G401.6 (cell line): ENCODE measurements at regions not wholly inside any gene's neighbourhood (a gene's known extent, or its start where the extent isn't known, plus 50 kb on each side); places are given as distances from the start of the nearest gene placed in this dataset.

ENCODE experiments used
- FAIRE-seq: peaks from 2 replicates; lab custom pipeline; 2012; peaks lifted over from hg19 to GRCh38; lab: Jason Lieb, UNC

DNA sequence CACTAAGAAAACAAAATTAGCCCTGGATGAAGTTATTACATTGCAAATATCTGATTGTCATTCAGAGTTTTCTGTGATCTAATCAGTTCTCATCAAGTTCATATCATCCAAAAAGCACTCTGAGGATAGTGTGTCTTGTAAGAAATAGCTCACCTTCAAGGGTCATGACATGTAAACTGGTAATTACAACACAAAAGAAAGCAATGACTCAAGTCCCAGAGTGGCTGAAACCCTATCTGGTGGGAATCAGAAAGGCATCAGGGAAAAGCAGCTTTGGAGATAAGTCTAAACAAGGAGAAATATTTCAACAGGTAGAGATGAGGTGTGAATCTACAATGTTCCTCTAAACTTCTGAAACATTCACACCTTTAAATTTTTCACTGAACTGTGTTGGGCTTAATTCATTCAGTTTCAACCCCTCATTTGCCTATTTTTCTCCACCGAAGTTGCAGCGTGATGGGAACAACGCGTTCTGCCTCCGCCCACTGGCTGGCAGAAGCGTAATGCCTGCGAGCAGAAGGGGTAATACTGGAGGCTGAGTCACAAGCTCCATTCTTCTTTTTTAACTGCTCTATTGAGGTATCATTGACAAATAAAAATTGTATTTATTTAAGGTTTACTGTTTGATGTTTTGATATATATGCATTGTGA is 155.2 kb upstream of the IPO5 start:
- FAIRE-seq = no peak

GRCh38 chr13:97798836-97799235 is 154.6 kb upstream of the IPO5 start:
- FAIRE-seq = no peak

DNA sequence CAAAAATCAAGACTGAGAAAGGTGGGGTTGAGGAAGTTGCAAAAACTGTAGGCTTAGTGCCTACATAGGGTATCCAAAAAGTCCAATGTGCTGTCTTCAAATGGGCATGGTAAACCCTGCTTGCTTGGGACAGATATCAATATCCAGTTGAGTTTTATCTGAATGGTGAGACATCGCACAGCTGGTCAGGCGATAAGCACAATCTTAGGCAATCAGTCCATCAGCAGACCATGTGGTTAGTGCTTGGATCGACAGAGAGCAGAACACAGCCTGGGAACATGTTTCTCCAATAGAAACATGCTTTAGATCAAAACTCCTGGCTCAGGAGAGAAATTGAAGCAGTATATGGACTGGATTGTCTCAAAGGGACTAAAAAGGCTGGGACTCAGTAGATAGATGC is 151.3 kb upstream of the IPO5 start:
- no peak for FAIRE-seq

DNA sequence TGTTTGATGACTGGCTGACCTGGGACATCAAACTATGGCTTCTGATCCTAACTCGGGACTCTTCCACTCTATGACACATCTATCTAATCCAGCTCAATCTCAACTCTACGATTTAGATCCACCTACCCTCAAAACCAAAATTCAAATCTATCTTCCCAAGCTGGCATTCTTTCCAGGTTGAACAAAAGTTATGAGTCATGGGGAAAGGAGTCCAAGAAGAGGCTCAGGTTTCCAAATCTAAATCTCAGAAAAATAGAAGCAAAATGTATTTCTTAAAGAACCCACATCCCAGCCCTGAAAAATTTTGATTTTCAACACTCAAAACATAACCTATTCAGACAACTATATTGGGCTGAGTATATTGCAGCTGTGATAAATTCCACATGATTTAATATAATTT is 143.9 kb upstream of the IPO5 start:
- FAIRE-seq = no peak

DNA sequence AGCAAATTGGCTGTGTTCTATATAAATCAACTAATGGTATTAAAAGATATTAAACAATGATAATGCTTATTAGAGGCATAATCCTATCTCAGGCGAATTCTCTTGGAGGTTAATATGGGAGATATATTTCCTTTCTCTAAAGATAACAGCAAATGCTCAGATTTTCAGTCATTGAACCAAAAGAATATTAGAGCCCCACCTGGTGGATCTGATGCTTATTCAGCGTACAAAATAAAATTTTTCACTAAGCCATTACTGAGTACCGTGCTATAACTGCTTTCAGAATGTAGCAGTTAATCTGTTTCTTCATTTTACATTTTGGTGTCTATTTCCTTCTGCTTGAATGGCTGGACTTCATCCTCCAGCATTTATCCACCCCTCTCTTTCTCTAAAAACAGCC is 143.3 kb upstream of the IPO5 start:
- peak; percentile 39 for FAIRE-seq

DNA sequence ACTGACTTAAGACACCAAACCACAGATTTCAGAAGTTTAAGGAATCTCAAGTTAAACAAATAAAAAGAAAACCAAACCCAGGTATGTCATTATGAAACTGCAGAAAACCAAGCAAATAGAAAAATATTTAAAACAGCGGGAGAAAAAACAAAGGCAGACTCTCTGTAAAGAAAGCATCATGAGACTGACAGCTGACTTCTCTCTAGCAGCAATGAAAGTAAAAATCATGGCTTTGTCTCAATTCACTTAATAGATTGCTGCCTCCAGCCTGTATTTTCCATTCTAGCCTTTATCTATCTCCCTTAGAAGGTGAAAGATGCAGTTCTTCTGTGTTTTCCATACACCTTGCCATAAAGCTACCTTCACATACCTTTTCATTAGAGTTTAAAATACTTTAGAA is 131.1 kb upstream of the IPO5 start:
- no peak for FAIRE-seq

- FAIRE-seq = no peak
Measured at GRCh38 chr13:97826421-97827012, 127.0 kb upstream of the IPO5 start.

GRCh38 chr13:97834250-97834649 is 119.2 kb upstream of the IPO5 start:
- no peak for FAIRE-seq

- FAIRE-seq = no peak
Measured at GRCh38 chr13:97843189-97843588, 110.3 kb upstream of the IPO5 start.

GRCh38 chr13:97844151-97844550 is 109.3 kb upstream of the IPO5 start:
- no peak for FAIRE-seq

DNA sequence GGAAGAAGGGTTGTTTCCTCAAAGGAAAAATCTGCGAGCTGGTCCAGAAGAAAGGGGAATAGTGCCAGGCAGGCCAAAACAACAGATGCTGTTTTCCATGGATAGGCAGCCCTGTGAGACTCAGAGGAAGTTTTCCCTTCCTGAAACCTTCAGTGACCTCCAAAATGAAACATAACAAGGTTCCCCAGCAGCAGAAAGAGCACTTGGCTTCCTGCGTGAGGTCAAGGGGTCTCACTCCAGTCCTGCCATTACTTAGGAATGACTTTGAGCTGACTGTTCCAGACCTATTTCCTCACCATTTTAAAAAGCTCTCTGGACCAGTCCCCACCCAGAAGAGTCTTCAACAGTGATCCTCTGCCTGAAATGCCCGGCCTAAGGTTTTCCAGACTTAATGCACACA is 104.6 kb upstream of the IPO5 start:
- no peak for FAIRE-seq

DNA sequence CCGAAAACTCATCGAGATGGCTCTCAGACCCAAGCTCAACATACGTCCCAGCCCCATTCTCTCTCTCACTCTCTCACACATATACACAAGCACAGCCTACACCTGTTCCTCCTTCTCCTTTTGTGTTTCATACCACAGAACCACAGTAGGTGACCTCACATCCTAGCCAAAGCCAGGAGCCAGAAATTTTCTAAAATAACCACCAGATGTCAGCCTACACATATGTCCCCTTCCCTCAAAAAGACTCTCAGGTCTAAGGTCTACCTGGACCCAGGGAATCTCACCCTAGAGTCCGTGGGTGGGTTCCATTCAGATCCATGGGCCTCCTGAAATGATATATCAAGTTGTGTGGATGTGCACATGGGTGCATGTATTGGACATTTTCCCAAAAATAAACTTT is 104.2 kb upstream of the IPO5 start:
- no peak for FAIRE-seq

DNA sequence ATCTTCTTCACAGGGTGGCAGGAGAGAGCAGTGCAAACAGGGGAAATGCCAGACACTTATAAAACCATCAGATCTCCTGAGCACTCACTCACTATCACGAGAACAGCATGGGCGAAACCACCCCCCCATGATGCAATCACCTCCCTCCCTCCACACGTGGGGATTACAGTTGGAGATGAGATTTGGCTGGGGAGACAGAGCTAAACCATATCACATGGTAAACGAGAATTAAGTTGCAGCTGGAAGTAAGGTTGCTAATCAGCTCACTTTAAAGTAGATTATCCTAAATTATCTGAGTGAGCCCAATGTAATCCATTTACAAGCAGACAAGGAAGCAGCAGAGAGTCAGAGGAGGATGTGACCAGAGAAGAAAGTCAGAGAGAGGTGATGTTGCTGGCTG is 102.2 kb upstream of the IPO5 start:
- FAIRE-seq = no peak

DNA sequence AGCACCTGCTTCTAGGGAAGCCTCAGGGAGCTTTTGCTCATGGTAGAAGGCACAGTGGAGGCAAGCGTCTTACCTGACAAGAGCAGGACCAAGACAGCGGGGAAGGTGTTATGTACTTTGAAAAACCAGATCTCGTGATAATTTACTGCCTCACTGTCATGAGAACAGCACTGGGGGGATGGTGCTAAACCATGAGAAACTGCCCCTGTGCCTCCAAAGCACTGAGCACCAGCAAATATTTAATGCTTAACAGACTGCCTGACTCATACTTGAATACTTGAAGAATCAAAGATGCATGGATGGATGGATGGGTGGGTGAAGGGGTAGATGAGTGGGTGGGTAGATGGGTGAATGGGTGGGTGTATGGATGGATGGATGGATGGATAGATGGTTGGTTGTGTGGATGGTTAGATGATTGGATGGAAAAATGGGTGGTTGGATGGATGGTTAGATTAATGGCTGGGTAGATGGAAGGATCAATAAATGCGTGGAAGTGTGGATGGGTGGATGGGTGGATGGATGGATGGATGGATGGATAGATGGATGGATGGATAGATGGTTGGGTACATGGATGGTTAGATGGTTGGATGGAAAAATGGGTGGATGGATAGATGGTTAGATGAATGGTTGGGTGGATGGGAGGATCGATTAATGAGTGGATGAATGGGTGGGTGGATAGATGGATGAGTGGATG is 101.1 kb upstream of the IPO5 start:
- no peak for FAIRE-seq

GRCh38 chr13:97853550-97853949 is 99.9 kb upstream of the IPO5 start:
- no peak for FAIRE-seq

DNA sequence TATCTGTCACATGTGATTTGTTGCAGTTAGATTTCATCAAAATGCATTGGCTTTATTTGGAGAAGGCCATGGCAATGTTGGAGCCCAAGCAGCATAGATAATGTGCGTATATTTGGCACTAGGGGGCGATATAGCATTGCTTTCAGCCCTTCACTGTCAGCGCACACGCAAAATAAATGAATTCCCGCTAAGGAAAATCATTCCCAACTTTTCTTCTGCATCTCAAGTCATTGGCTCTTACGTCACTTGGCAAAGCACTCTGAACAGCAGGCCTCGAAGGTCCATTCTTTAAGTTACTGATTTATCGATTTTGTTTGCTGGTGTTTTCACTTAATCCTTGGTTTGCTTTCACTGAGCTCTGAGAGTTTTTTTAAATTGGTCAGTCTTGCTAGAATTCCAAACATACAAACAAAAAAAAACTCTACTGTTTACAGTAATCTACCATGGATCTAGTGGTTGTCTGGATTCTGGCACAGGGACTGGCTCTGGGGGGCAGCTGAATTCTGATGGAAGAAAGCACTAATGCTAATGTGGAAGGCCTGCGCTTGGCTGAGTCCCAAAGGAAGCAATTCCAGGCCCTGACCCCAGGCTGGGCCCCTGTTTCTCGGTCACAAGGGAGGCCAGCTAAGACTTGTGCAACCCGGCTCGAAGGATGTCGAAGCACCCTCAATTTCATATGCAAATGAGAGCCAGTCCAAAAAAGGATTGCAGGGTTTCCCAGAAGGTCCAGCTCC is 97.7 kb upstream of the IPO5 start:
- peak; percentile 88 for FAIRE-seq

DNA sequence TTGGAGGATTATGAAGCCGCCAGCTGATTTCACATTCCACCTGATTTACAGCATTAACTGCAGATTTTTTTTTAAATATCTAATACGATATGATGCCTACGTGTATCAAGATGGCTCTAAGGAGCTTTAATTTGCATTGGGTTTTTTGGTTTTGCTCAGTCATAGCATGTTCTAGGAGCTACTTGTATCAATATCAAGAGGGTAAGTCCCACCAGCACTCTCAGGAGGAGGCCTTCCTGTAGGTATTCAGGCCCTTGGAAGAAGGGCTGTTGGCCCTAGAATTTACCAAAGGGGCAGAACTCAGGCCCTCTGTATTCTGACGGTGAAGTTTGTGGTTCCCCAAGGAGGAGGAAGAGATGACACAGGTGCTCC is 97.2 kb upstream of the IPO5 start:
- no peak for FAIRE-seq

DNA sequence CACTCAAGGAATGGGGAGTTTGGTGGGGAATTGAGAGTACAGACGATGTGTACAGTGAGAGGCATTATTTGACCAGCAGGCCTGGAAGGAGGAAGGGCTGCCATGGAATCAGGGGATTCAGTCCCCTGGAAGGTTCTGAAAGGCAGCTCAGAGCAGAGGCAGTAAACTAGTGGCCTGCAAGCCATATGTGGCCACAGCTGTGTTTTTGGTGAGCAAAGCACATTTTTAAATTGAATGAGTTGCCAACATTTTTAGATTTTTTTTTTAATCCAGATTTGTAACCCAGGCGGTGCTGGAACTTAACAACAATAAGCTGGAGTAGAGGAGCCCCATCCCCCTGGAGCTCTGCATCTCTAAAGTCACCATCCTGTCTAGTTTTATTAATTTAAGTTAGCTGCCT is 95.3 kb upstream of the IPO5 start:
- FAIRE-seq = no peak

GRCh38 chr13:97866346-97866745 is 87.1 kb upstream of the IPO5 start:
- FAIRE-seq = no peak

DNA sequence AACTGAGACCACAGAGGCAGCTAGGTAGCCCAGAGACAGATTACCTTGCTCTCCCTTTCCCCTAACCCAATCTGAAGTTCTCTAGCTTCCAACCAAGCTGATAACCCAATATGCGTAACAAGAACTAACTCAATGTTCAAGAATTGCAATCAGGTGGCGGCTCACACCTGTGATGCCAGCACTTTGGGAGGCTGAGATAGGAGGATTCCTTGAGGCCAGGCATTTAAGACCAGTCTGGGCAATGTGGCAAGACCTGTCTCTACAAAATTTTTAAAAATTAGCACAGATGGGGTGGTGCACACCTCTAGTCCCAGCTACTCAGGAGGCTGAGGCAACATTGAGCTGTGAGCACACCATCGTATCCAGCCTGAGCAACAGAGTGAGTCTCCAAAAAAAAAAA is 86.7 kb upstream of the IPO5 start:
- no peak for FAIRE-seq

DNA sequence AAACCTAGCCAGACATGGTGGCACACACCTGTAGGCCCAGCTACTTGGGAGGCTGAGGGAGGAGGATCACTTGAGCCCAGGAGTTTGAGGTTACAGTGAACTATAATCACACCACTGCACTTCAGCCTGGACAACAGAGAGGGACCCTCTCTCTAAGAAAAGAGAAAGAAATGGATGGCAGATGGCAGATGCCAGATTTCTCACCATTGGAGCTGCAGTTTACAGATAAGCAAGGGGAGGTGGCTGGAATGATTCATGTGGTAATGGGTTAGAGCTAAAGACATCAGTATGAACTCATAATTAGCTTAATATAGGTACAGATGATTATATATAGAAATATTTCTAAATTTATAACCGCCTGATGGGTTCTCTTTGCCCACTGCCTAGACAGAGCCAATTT is 80.1 kb upstream of the IPO5 start:
- FAIRE-seq = no peak

DNA sequence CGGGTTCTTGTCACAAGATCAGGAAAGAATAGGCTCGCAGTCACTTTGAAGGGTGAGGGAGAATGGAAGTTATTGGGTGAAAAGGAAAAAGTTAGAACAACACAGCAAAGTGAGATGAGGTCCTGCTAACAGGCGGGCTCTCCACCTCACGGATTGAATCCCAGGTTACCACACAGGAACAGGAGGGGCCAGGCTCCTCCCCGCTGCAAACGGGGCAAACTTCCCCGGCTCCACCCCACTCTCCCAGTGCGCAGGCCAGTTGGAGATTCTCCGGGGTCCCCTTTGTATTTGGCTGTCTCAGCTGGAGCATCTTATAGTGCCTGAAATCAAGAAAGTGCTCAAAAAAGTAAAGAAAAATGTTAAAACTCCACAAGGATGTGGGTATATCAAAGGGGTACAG is 78.3 kb upstream of the IPO5 start:
- no peak for FAIRE-seq

GRCh38 chr13:97875911-97876310 is 77.6 kb upstream of the IPO5 start:
- FAIRE-seq = no peak
